KMS-11 (cell line): ENCODE measurements at regions not wholly inside any gene's neighbourhood (a gene's known extent, or its start where the extent isn't known, plus 50 kb on each side); places are given as distances from the start of the nearest gene placed in this dataset.

Experiments
- H2AFZ ChIP-seq: fragments of 200-600 bp; sonication (generic); 2 replicates; pipeline ENCODE4 v1.6.1; 2016; ENCODE audit warnings: antibody characterized with exemption, mixed run types, low read depth
- H3K27ac ChIP-seq: fragments of 200-600 bp; sonication (generic); 2 replicates; pipeline ENCODE4 v1.6.1; 2016; ENCODE audit warnings: mild to moderate bottlenecking, mixed run types
- H3K27me3 ChIP-seq: fragments of 200-600 bp; sonication (generic); 2 replicates; pipeline ENCODE4 v1.6.1; 2017; ENCODE audit warnings: mild to moderate bottlenecking, low read depth, mixed run types, moderate library complexity; ENCODE audit not compliant: insufficient read depth
- H3K36me3 ChIP-seq: fragments of 200-600 bp; sonication (generic); 2 replicates; pipeline ENCODE4 v1.6.1; 2017; ENCODE audit warnings: mild to moderate bottlenecking, mixed run types; ENCODE audit not compliant: insufficient read depth
- H3K4me1 ChIP-seq: fragments of 200-600 bp; sonication (generic); 2 replicates; pipeline ENCODE4 v1.6.1; 2016; ENCODE audit warnings: mild to moderate bottlenecking, low read depth, mixed run types; ENCODE audit not compliant: poor library complexity, severe bottlenecking
- H3K4me2 ChIP-seq: fragments of 200-600 bp; sonication (generic); 2 replicates; pipeline ENCODE4 v1.7.0; 2016; ENCODE audit warnings: mild to moderate bottlenecking, mixed run types
- H3K4me3 ChIP-seq: fragments of 200-600 bp; sonication (generic); IDR thresholded peaks from 2 replicates; pipeline ENCODE4 v1.6.1; 2017; ENCODE audit warnings: low read depth, low read length, mixed read lengths; ENCODE audit not compliant: insufficient read depth
- H3K79me2 ChIP-seq: fragments of 200-600 bp; sonication (generic); 2 replicates; pipeline ENCODE4 v1.6.1; 2016; ENCODE audit warnings: low read depth, mixed run types; ENCODE audit not compliant: insufficient read depth
- H3K9ac ChIP-seq: fragments of 200-600 bp; sonication (generic); 2 replicates; pipeline ENCODE4 v1.6.1; 2016; ENCODE audit warnings: mild to moderate bottlenecking, mixed run types
- H4K20me1 ChIP-seq: fragments of 200-600 bp; sonication (generic); 2 replicates; pipeline ENCODE4 v1.6.1; 2016; ENCODE audit warnings: mild to moderate bottlenecking, mixed run types; ENCODE audit not compliant: insufficient read depth
- CTCF ChIP-seq: fragments of 200-600 bp; sonication (generic); conservative IDR thresholded peaks from 2 replicates; pipeline ENCODE4 v1.6.1; 2017; ENCODE audit warnings: low read depth, mild to moderate bottlenecking, antibody characterized with exemption, low read length, moderate library complexity, mixed read lengths

- Histone ChIP-seq H3K4me1 (peaks cover 23% of the 10 kb centered on the region), H2AFZ (no peak overlapping the region), H3K36me3 (no peaks in the 10 kb centered on the region), H3K4me3 (no peak overlapping the region), H3K4me2 (peak overlapping the region; percentile 14; the same call in 1 of the 2 replicates), H3K27me3 (no peaks in the 10 kb centered on the region), H4K20me1 (no peaks in the 10 kb centered on the region), H3K79me2 (no peaks in the 10 kb centered on the region), H3K9ac (no peak overlapping the region), H3K27ac (peak overlapping the region; percentile 6; the same call in 1 of the 2 replicates)
- no peak for TF ChIP-seq CTCF
Observed at GRCh38 chr3:161863775-161864174, 367.2 kb downstream of the OTOL1 start.

GRCh38 chr3:161866176-161866575, 369.6 kb downstream of the OTOL1 start:
- H3K79me2 ChIP-seq, result no peaks in the 10 kb centered on the region
- no peak overlapping the region for H3K27ac ChIP-seq
- H4K20me1 ChIP-seq, result no peaks in the 10 kb centered on the region
- H3K9ac ChIP-seq, result no peak overlapping the region
- peaks cover 23% of the 10 kb centered on the region for H3K4me1 ChIP-seq
- no peak overlapping the region for H3K4me3 ChIP-seq
- no peaks in the 10 kb centered on the region for H3K27me3 ChIP-seq
- H2AFZ ChIP-seq, result no peak overlapping the region
- no peak for TF ChIP-seq CTCF
- no peak overlapping the region for H3K4me2 ChIP-seq
- H3K36me3 ChIP-seq, result no peaks in the 10 kb centered on the region

- H3K27me3 ChIP-seq, result no peaks in the 10 kb centered on the region
- H3K4me1 ChIP-seq, result peaks cover 16% of the 10 kb centered on the region
- no peak overlapping the region for H3K9ac ChIP-seq
- no peaks in the 10 kb centered on the region for H4K20me1 ChIP-seq
- H3K4me2 ChIP-seq, result no peak overlapping the region
- no peak overlapping the region for H2AFZ ChIP-seq
- H3K79me2 ChIP-seq, result no peaks in the 10 kb centered on the region
- no peak overlapping the region for H3K4me3 ChIP-seq
- no peak overlapping the region for H3K27ac ChIP-seq
- no peak for TF ChIP-seq CTCF
- no peaks in the 10 kb centered on the region for H3K36me3 ChIP-seq
Observed at GRCh38 chr3:161875483-161875882, 378.9 kb downstream of the OTOL1 start.

- no peak overlapping the region for H2AFZ ChIP-seq
- TF ChIP-seq CTCF, result no peak
- H3K9ac ChIP-seq, result no peak overlapping the region
- peak overlapping the region; percentile 10; the same call in 1 of the 2 replicates for H3K27ac ChIP-seq
- no peaks in the 10 kb centered on the region for H4K20me1 ChIP-seq
- H3K27me3 ChIP-seq, result no peaks in the 10 kb centered on the region
- no peaks in the 10 kb centered on the region for H3K36me3 ChIP-seq
- peaks cover 16% of the 10 kb centered on the region for H3K4me1 ChIP-seq
- no peaks in the 10 kb centered on the region for H3K79me2 ChIP-seq
- H3K4me2 ChIP-seq, result peak overlapping the region; percentile 9; the same call in 1 of the 2 replicates
- no peak overlapping the region for H3K4me3 ChIP-seq
Observed at GRCh38 chr3:161879470-161879869, 382.9 kb downstream of the OTOL1 start.

GRCh38 chr3:161884830-161885229, 388.2 kb downstream of the OTOL1 start:
- H3K4me1 ChIP-seq, result peaks cover 5% of the 10 kb centered on the region
- H3K9ac ChIP-seq, result no peak overlapping the region
- H4K20me1 ChIP-seq, result no peaks in the 10 kb centered on the region
- H3K4me3 ChIP-seq, result no peak overlapping the region
- H3K27me3 ChIP-seq, result no peaks in the 10 kb centered on the region
- TF ChIP-seq CTCF, result no peak
- no peak overlapping the region for H2AFZ ChIP-seq
- no peak overlapping the region for H3K4me2 ChIP-seq
- H3K27ac ChIP-seq, result no peak overlapping the region
- H3K79me2 ChIP-seq, result no peaks in the 10 kb centered on the region
- no peaks in the 10 kb centered on the region for H3K36me3 ChIP-seq
